HFFc6 (cell line): ENCODE measurements at regions not wholly inside any gene's neighbourhood (a gene's known extent, or its start where the extent isn't known, plus 50 kb on each side); places are given as distances from the start of the nearest gene placed in this dataset.

ENCODE experiments used
- DNase-seq: peaks from one replicate; pipeline ENCODE4 v3.0.0-alpha.2; 2018
- H3K27ac Mint-ChIP-seq: 2 replicates; pipeline ENCODE4 v1.8.0; 2020; ENCODE audit warnings: mild to moderate bottlenecking, mixed read lengths
- H3K27me3 Mint-ChIP-seq: 2 replicates; pipeline ENCODE4 v1.8.0; 2021; ENCODE audit warnings: mild to moderate bottlenecking, moderate library complexity, mixed read lengths; ENCODE audit not compliant: insufficient read depth
- H3K36me3 Mint-ChIP-seq: 2 replicates; pipeline ENCODE4 v1.8.0; 2021; ENCODE audit warnings: low read depth, mixed read lengths
- H3K4me1 Mint-ChIP-seq: 2 replicates; pipeline ENCODE4 v1.8.0; 2020; ENCODE audit warnings: low read depth, mixed read lengths
- H3K4me3 Mint-ChIP-seq: 2 replicates; pipeline ENCODE4 v1.8.0; 2020; ENCODE audit warnings: mild to moderate bottlenecking, moderate library complexity, mixed read lengths
- H3K9me3 Mint-ChIP-seq: 2 replicates; pipeline ENCODE4 v1.8.0; 2020; ENCODE audit warnings: mild to moderate bottlenecking, mixed read lengths
- CTCF ChIP-seq: fragments of 200-600 bp; sonication (generic); IDR thresholded peaks from 2 replicates; pipeline ENCODE4 v1.5.0; 2021; ENCODE audit warnings: antibody characterized with exemption, mild to moderate bottlenecking

DNA sequence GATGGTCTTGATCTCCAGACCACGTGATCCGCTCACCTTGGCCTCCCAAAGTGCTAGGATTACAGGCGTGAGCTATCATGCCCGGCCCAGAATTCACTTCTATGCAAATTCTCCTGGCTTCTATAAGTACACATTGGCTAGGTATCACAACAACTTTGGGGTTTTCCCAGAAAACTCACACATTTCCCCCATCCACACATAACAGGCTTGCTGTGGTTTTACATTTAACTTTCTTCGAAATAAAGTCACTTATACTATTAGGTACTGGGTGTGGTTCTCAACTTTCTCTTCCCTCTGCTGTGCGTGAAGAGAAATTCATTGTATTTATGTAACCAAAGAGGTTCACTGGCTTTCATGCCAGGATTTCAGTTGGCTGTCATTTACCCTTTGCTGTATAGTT is 439.4 kb upstream of the CWC22 start:
- Mint-ChIP-seq H3K36me3 (0 out of 2 replicates have a peak, but pooled peaks cover 7% of the 10 kb centered on the region), H3K4me3 (no peak overlapping the region), H3K27ac (no peak overlapping the region), H3K9me3 (no peaks in the 10 kb centered on the region), H3K27me3 (no peaks in the 10 kb centered on the region), H3K4me1 (no peaks in the 10 kb centered on the region)
- no peak for DNase-seq
- no peak for TF ChIP-seq CTCF

DNA sequence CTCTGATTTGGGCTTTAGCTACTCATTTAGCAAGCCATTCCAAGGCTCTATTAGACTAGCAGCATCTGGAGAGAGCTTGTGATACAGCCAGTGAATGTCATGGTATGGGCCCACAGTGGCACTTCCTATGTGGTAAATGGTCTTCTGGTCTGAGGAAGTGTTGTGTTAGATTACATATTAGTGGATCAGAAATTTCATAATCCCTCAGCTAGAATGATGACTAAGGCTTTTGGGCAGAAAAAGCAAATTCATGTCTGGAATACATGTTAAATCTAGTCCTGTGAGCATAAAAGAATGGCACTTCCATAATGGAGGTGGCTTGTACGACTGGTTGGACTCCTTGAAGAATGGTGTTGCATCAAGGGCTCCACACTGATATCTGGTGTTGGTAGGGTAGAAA is 436.8 kb upstream of the CWC22 start:
- Mint-ChIP-seq H3K27ac (no peak overlapping the region), H3K9me3 (no peaks in the 10 kb centered on the region), H3K4me1 (no peaks in the 10 kb centered on the region), H3K4me3 (no peak overlapping the region), H3K27me3 (no peaks in the 10 kb centered on the region), H3K36me3 (0 out of 2 replicates have a peak, but pooled peaks cover 7% of the 10 kb centered on the region)
- DNase-seq: no peak
- TF ChIP-seq CTCF: no peak

DNA sequence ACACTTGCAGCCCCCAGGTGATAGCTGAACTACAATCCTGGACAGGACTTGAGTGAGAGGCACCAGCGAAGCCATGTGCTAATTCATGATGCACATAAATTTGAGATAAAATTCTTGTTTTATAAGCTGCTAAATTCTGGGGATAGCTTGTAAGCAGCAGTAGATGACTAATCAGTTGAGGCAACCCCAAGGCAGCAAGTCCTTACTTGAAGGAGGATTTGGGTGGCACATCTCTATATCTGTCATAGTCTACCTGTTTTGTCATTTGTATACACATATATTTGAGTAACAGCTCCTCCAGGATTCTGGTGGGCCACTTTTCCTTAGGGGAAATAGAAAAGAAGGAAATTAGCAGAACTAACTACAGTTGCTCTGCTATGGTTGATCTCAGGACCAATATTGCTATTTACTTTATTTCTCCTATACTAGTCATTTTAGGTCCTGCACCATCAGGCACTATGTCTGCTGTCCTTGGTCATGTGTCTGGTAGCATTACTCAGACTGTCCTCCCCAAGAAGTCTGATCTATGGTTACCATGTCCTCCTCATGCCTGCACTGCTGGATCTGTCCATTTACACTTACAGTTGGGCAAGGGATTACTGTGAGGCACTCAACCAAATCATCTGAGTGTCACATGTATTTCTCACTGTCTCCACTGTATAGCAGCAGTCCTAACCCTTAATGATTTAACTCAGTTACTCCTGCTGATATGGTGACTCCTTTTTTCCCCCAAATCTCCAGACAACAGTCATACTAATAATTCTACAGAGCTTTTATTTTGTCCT is 436.0 kb upstream of the CWC22 start:
- no peak for TF ChIP-seq CTCF
- Mint-ChIP-seq H3K9me3 (no peaks in the 10 kb centered on the region), H3K4me1 (no peaks in the 10 kb centered on the region), H3K36me3 (0 out of 2 replicates have a peak, but pooled peaks cover 7% of the 10 kb centered on the region), H3K27me3 (no peaks in the 10 kb centered on the region), H3K27ac (no peak overlapping the region), H3K4me3 (no peak overlapping the region)
- peak; percentile 2 for DNase-seq

GRCh38 chr2:180419212-180419611 is 412.1 kb upstream of the CWC22 start:
- H3K36me3 Mint-ChIP-seq: no peaks in the 10 kb centered on the region
- no peaks in the 10 kb centered on the region; the same call in 1 of the 2 replicates for H3K27me3 Mint-ChIP-seq
- DNase-seq: no peak
- H3K9me3 Mint-ChIP-seq: no peaks in the 10 kb centered on the region
- H3K4me3 Mint-ChIP-seq: no peak overlapping the region
- no peaks in the 10 kb centered on the region for H3K4me1 Mint-ChIP-seq
- TF ChIP-seq CTCF: no peak
- H3K27ac Mint-ChIP-seq: no peak overlapping the region

DNA sequence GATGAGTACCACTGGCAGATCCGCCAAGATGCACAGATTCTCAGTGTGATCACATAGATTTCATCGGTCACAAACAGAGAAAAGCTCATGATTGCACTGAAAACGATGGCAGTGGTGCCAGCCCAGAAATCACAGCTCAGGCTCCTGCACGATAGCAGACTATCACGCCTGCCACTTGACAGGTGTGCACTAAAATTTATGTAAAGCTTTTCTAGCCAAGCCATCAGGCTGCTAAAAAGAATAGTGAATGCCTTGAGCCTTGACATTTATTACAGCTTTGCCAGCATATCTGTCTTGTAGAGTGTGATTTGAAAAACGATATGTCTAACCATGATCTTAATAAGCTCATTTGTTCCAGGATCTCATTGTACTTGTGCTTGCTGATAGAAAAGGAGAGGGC is 409.5 kb upstream of the CWC22 start:
- Mint-ChIP-seq H3K9me3 (no peaks in the 10 kb centered on the region), H3K4me3 (no peak overlapping the region)
- no peak for TF ChIP-seq CTCF

More for the DNA sequence above, 409.5 kb upstream of the CWC22 start:
- Mint-ChIP-seq H3K27me3 (no peaks in the 10 kb centered on the region), H3K4me1 (no peaks in the 10 kb centered on the region), H3K27ac (no peak overlapping the region), H3K36me3 (no peaks in the 10 kb centered on the region)
- no peak for DNase-seq
